A549 (cell line): ENCODE measurements at regions not wholly inside any gene's neighbourhood (a gene's known extent, or its start where the extent isn't known, plus 50 kb on each side); places are given as distances from the start of the nearest gene placed in this dataset.

Source experiments
- CBX8 ChIP-seq: fragments of 200-600 bp; sonication (generic); IDR thresholded peaks from 2 replicates; pipeline ENCODE4 v1.6.1; 2016
- CHD2 ChIP-seq: fragments of 150-350 bp; IDR thresholded peaks from 2 replicates; pipeline ENCODE4 v1.6.1; 2014; ENCODE audit warnings: low read length; ENCODE audit not compliant: partially characterized antibody
- CTCF ChIP-seq: fragments of >200 bp; sonication (Bioruptor Twin); formaldehyde crosslinking; IDR thresholded peaks from 3 replicates; pipeline ENCODE4 v1.5.1; 2016
- ELK1 ChIP-seq: fragments of 150-350 bp; IDR thresholded peaks from 2 replicates; pipeline ENCODE4 v1.6.1; 2014; ENCODE audit warnings: low read depth, mild to moderate bottlenecking, low read length
- EP300 ChIP-seq, 2 experiments: fragments of >200 bp; sonication (Bioruptor Twin); formaldehyde crosslinking; IDR thresholded peaks; 2 replicates in 1 of 2; 3 replicates in 1 of 2; pipeline ENCODE4 v1.6.1; 2016 to 2017
- FOXS1 ChIP-seq: fragments of 250-450 bp; sonication (Bioruptor Pico); IDR thresholded peaks from 2 replicates; pipeline ENCODE4 v1.5.0; 2020; ENCODE audit warnings: mild to moderate bottlenecking, moderate library complexity
- HDAC2 ChIP-seq: fragments of 200-600 bp; sonication (generic); IDR thresholded peaks from 2 replicates; pipeline ENCODE4 v1.6.1; 2016
- MAZ ChIP-seq: fragments of 150-350 bp; IDR thresholded peaks from 2 replicates; pipeline ENCODE4 v1.6.1; 2014; ENCODE audit warnings: antibody characterized with exemption, low read depth, low read length, borderline replicate concordance
- POLR2A ChIP-seq: IDR thresholded peaks from 2 replicates; pipeline ENCODE4 v1.6.1; 2012; ENCODE audit warnings: mild to moderate bottlenecking, low read length
- RAD21 ChIP-seq, 2 experiments: fragments of >200 bp in 1 of 2; sonication (Bioruptor Twin) in 1 of 2; formaldehyde crosslinking in 1 of 2; IDR thresholded peaks in 1 of 2; conservative IDR thresholded peaks in 1 of 2; 2 replicates in 1 of 2; 3 replicates in 1 of 2; pipeline ENCODE4 v1.6.1; 2012 to 2018; ENCODE audit warnings: inconsistent platforms in 1 of 2
- REST ChIP-seq: fragments of 200-600 bp; sonication (generic); IDR thresholded peaks from 2 replicates; pipeline ENCODE4 v1.6.1; 2016; ENCODE audit warnings: antibody characterized with exemption, mild to moderate bottlenecking, moderate library complexity
- USF2 ChIP-seq: fragments of 450-650 bp; IDR thresholded peaks from 2 replicates; pipeline ENCODE4 v1.6.1; 2014; ENCODE audit warnings: antibody characterized with exemption
- ZNF302 ChIP-seq: fragments of 250-450 bp; sonication (Bioruptor Pico); IDR thresholded peaks from 2 replicates; pipeline ENCODE4 v1.9.0; 2021; ENCODE audit warnings: inconsistent platforms, mild to moderate bottlenecking, moderate library complexity
- ZSCAN20 ChIP-seq: fragments of 250-450 bp; sonication (Bioruptor Pico); IDR thresholded peaks from 2 replicates; pipeline ENCODE4 v1.8.0; 2022; ENCODE audit warnings: mild to moderate bottlenecking, moderate library complexity

- TF ChIP-seq ELK1 (no peak), RAD21 (conservative IDR thresholded peaks at IDR 0.05 in 1 of 2, IDR thresholded peaks at IDR 0.05 in 1 of 2) (no peak), HDAC2 (no peak), POLR2A (no peak), CHD2 (no peak), ZSCAN20 (CRISPR knock-in tag) (no peak), CBX8 (no peak), CTCF (no peak), MAZ (no peak), EP300 (IDR thresholded peaks at IDR 0.05) (no peak), ZNF302 (CRISPR knock-in tag) (no peak), FOXS1 (CRISPR knock-in tag) (no peak), REST (no peak), USF2 (no peak)
These were observed 183.4 kb upstream of the POU3F2 start for GRCh38 chr6:98650941-98651340.
